ENCODE measurements at regions not wholly inside any gene's neighbourhood (a gene's known extent, or its start where the extent isn't known, plus 50 kb on each side); places are given as distances from the start of the nearest gene placed in this dataset.

GRCh38 chr10:10403762-10404161 is 613.9 kb upstream of the CELF2 start:
- DNase-seq (ENCODE audit: low read depth) = no peak
- TF ChIP-seq, protein P1, sequence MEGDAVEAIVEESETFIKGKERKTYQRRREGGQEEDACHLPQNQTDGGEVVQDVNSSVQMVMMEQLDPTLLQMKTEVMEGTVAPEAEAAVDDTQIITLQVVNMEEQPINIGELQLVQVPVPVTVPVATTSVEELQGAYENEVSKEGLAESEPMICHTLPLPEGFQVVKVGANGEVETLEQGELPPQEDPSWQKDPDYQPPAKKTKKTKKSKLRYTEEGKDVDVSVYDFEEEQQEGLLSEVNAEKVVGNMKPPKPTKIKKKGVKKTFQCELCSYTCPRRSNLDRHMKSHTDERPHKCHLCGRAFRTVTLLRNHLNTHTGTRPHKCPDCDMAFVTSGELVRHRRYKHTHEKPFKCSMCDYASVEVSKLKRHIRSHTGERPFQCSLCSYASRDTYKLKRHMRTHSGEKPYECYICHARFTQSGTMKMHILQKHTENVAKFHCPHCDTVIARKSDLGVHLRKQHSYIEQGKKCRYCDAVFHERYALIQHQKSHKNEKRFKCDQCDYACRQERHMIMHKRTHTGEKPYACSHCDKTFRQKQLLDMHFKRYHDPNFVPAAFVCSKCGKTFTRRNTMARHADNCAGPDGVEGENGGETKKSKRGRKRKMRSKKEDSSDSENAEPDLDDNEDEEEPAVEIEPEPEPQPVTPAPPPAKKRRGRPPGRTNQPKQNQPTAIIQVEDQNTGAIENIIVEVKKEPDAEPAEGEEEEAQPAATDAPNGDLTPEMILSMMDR (IDR thresholded peaks at IDR 0.05; ENCODE audit: low read length, missing control alignments) = no peak
- no peak overlapping the region for H3K4me3 ChIP-seq (replicated peaks; ENCODE audit: low read depth, low read length)

DNA sequence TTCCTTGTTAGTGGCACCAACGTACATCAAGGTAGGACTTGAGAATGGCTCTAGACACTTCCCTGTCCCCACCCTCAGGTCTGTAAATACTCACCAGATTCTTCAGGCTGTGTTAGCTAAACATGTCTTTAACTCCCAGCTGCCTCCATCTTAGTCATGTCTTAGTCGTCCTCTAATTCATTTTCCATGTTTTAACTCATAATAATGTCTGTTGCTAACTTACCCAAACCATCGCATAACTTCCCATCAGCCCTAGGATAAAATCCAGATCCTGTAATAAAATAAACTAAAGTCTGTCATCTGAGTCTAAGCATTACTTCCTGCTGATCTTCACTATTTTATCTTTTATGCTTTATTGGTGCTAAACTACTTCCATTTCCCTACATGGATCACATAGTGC is 600.0 kb upstream of the CELF2 start:
- TF ChIP-seq, protein P1 (IDR thresholded peaks at IDR 0.05; ENCODE audit: low read length, missing control alignments) = no peak
- no peak overlapping the region for H3K4me3 ChIP-seq (replicated peaks; ENCODE audit: low read depth, low read length)
- DNase-seq (ENCODE audit: low read depth) = no peak

DNA sequence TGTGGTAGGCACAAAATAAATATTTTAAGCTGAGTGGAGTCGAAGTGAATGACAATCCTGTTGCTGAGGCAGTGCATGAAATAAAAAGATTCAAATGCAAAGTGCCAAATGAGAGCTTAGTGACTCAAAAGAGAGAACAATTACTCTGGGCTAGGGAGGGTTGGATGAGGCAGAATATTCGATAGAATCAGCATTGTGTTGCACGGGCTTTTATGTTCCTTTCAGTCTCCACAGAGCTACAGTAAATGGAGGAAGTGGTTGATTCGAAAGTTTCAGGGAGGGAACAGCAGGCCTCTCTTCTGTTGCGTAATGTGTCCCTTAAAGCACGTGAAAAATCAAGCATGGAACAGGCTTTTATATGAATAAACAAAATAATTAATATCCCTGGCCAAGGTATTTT is 599.3 kb upstream of the CELF2 start:
- DNase-seq (ENCODE audit: low read depth) = no peak
- TF ChIP-seq, protein P1 (IDR thresholded peaks at IDR 0.05; ENCODE audit: low read length, missing control alignments) = no peak
- no peak overlapping the region for H3K4me3 ChIP-seq (replicated peaks; ENCODE audit: low read depth, low read length)

GRCh38 chr10:10421071-10421470 is 596.6 kb upstream of the CELF2 start:
- no peak for DNase-seq (ENCODE audit: low read depth)

GRCh38 chr10:10431422-10432066 is 586.1 kb upstream of the CELF2 start:
- TF ChIP-seq, protein P1 (IDR thresholded peaks at IDR 0.05; ENCODE audit: low read length, missing control alignments) = no peak
- DNase-seq (ENCODE audit: low read depth) = no peak
- H3K4me3 ChIP-seq (replicated peaks; ENCODE audit: low read depth, low read length) = no peak overlapping the region

More at GRCh38 chr10:10421071-10421470, 596.6 kb upstream of the CELF2 start:
- no peak overlapping the region for H3K4me3 ChIP-seq (replicated peaks; ENCODE audit: low read depth, low read length)
- TF ChIP-seq, protein P1 (IDR thresholded peaks at IDR 0.05; ENCODE audit: low read length, missing control alignments) = no peak

DNA sequence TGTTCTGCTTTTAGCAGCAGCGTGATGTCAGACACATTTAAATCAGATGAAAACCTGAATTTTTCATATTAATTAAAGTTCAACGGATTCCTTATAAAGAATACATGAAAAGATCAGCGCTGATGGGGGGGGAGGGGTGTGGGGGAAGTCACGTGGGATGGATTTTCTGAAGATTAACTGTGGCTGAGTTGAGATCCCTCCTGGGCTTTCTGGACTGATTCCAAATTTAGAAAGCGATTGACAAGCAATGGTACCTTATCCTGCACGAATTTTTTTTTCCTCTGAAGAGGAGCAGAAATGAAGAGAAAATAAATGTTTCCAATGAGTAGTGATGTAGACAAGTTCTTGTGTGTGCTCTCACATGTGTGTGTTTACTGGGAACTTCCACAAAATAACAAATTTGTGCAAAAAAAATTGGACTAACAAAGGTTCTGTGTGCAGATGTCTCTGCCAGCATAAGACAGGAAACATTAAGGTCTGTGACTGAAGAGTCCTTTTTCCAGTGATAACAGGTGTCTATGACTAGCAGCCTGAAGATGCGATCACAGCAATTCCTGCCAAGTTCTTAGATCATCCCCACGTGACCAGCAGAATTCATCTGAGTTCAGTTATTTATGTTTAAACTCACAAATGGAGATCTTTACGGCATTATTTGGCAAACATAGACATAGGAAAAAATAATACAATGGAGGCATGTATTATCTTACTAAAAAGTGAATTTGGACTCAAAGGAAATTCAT is 585.2 kb upstream of the CELF2 start:
- TF ChIP-seq, protein P1 (IDR thresholded peaks at IDR 0.05; ENCODE audit: low read length, missing control alignments) = no peak
- no peak overlapping the region for H3K4me3 ChIP-seq (replicated peaks; ENCODE audit: low read depth, low read length)
- DNase-seq (ENCODE audit: low read depth) = no peak
